Activated B cell treated with CpG ODN at 0.5 μM for 24 hours (primary cell): ENCODE measurements at regions not wholly inside any gene's neighbourhood (a gene's known extent, or its start where the extent isn't known, plus 50 kb on each side); places are given as distances from the start of the nearest gene placed in this dataset.

Source experiments
- ATAC-seq: fragments of 200-7000 bp; cut with Tn5 transposase; one replicate; pipeline ENCODE4 v1.10.0; 2021; ENCODE audit warnings: low read depth, mild to moderate bottlenecking, moderate library complexity
- CTCF ChIA-PET: fragments of 350-600 bp; sonication (Branson Sonifier 250); formaldehyde crosslinking; loops from one replicate; lab custom pipeline; 2021; ENCODE audit warnings: antibody characterized with exemption; lab: Charles Lee
- POLR2A ChIA-PET: fragments of 350-600 bp; sonication (Branson Sonifier 250); formaldehyde crosslinking; loops from one replicate; lab custom pipeline; 2021; ENCODE audit warnings: antibody characterized with exemption; lab: Charles Lee
- DNase-seq: peaks from one replicate; pipeline ENCODE4 v3.0.0; 2022
- H3K27ac Mint-ChIP-seq: one replicate; pipeline ENCODE4 v1.8.0; 2020; ENCODE audit warnings: mixed read lengths
- H3K27me3 Mint-ChIP-seq: one replicate; pipeline ENCODE4 v1.8.0; 2021; ENCODE audit warnings: mixed read lengths
- H3K36me3 Mint-ChIP-seq: one replicate; pipeline ENCODE4 v1.8.0; 2021; ENCODE audit warnings: low read depth, mixed read lengths
- H3K4me1 Mint-ChIP-seq: one replicate; pipeline ENCODE4 v1.8.0; 2021; ENCODE audit warnings: mixed read lengths
- H3K4me3 Mint-ChIP-seq: one replicate; pipeline ENCODE4 v1.8.0; 2020; ENCODE audit warnings: mild to moderate bottlenecking, mixed read lengths
- H3K9me3 Mint-ChIP-seq: one replicate; pipeline ENCODE4 v1.8.0; 2020; ENCODE audit warnings: mixed read lengths
- intact Hi-C: fragments of 100-400 bp; cut with micrococcal nuclease; formaldehyde crosslinking; loops from one replicate; pipeline ENCODE4 v1.15.1; 2024
- TF ChIP-seq, protein P1 (sequence below): fragments of 200-600 bp; IDR thresholded peaks from one replicate; pipeline ENCODE4 v1.8.0; 2022; ENCODE audit warnings: antibody characterized with exemption, mild to moderate bottlenecking

DNA sequence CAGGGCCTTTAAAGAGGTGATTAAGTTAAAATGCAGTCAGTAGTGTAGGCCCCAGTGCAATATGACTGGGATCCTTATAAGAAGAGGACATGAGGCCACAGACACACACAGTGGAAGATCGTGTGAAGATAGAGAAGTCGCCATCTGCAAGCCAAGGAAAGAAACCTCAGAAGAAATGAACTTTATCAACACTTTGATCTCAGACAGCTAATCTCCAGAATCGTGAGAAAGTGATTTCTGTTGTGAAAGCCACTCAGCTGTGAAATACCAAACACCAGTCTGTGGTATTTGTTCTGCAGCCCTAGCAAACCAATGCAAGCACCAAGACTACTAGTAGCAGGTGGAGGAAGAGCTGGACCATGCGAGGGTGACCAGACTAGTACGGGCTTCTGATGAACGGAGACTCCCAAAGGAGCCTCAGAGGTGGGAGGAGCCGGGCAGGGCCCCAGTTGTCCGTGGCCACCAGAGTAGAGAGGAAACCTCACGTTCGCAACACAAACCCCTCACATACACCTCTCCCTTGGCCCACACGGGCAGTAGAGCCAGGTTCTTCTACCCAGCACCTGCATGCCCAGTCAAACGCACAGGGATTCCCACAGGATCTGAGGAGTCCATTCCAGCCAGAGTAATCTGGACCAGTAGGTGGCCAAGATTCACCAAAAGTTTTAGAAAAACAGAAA, 243.0 kb downstream of the TTC8 start:
- CTCF ChIA-PET = no interaction called here
- Mint-ChIP-seq H3K27me3 (peaks cover 27% of the 10 kb centered on the region), H3K27ac (no peak overlapping the region), H3K4me3 (no peak overlapping the region), H3K4me1 (no peaks in the 10 kb centered on the region), H3K9me3 (no peaks in the 10 kb centered on the region), H3K36me3 (no peaks in the 10 kb centered on the region)
- DNase-seq (no peak), ATAC-seq (no peak)
- POLR2A ChIA-PET = no interaction called here
- intact Hi-C loops = no loop called here
- TF ChIP-seq, protein P1, sequence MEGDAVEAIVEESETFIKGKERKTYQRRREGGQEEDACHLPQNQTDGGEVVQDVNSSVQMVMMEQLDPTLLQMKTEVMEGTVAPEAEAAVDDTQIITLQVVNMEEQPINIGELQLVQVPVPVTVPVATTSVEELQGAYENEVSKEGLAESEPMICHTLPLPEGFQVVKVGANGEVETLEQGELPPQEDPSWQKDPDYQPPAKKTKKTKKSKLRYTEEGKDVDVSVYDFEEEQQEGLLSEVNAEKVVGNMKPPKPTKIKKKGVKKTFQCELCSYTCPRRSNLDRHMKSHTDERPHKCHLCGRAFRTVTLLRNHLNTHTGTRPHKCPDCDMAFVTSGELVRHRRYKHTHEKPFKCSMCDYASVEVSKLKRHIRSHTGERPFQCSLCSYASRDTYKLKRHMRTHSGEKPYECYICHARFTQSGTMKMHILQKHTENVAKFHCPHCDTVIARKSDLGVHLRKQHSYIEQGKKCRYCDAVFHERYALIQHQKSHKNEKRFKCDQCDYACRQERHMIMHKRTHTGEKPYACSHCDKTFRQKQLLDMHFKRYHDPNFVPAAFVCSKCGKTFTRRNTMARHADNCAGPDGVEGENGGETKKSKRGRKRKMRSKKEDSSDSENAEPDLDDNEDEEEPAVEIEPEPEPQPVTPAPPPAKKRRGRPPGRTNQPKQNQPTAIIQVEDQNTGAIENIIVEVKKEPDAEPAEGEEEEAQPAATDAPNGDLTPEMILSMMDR = no peak

DNA sequence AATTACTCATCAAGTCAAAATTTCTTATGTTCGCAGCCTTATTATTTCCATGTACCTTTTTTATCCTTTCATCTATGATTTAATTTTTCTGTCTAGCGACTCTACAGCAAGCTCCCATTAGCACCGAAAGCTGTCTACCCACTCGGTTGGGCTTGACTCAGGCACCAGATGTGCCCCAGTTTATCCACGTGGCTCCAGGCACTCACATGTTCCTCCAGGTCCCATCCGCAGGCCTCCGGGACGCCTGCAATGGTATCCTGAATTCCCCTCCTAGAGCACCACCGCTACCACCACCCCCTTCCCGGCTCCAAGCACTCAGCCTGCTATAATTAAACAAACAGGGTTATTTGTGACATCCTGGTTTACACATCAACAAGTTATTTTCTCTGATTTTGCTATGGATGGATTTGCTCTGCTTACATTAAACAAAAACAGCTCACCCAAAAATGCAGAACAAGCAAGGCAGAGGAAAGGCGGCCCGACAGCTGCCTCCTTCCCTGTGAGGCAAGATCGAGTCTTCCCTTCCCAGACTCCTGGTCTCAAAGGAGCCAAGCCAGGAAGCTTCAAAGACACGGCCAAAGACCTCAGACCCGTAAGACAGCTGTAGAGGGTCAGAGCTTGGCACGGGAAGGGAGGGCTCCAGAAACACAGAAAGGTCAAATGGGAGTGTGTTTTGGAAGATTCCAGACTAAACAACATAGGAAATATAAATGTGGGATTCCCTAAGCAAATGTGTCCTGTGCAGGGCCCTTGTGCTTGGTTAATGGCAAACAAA, 253.8 kb downstream of the TTC8 start:
- Mint-ChIP-seq H3K4me1 (no peaks in the 10 kb centered on the region), H3K27ac (no peak overlapping the region), H3K4me3 (no peak overlapping the region), H3K27me3 (peaks cover 8% of the 10 kb centered on the region), H3K36me3 (no peaks in the 10 kb centered on the region), H3K9me3 (no peaks in the 10 kb centered on the region)
- intact Hi-C loops = no loop called here
- ChIA-PET POLR2A (no interaction called here), CTCF (no interaction called here)
- ATAC-seq (no peak), DNase-seq (no peak)
- TF ChIP-seq, protein P1 = no peak

DNA sequence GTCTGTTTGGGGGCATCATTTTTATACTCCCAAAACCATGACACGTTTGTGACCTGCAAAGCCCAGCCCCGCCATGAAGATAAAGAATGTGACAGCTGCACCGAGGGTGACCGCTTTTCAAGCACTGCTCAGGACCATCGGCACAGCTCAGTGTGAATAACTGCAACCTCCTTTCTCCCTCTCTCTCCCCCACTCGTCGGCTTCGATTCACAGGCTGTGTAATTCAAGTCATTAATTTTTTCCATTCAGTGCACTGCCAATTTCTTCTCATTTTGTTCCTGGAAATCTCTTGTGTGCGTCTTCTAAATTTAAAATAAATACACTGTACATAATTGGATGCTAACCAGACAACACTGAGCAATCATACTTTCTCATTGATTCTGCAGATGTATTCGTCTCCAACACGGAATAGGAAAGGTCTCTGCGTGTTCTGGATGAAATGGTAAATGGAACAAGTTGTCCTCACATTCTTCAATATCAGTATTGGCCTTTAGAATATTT, 260.8 kb downstream of the TTC8 start:
- DNase-seq (no peak), ATAC-seq (no peak)
- no peaks in the 10 kb centered on the region for H3K36me3 Mint-ChIP-seq
- H3K4me1 Mint-ChIP-seq = no peaks in the 10 kb centered on the region
- CTCF ChIA-PET = no interaction called here
- H3K27me3 Mint-ChIP-seq = peaks cover 4% of the 10 kb centered on the region
- intact Hi-C loops = no loop called here
- H3K9me3 Mint-ChIP-seq = no peaks in the 10 kb centered on the region
- H3K27ac Mint-ChIP-seq = no peak overlapping the region
- TF ChIP-seq, protein P1 = no peak
- POLR2A ChIA-PET = no interaction called here
- no peak overlapping the region for H3K4me3 Mint-ChIP-seq

DNA sequence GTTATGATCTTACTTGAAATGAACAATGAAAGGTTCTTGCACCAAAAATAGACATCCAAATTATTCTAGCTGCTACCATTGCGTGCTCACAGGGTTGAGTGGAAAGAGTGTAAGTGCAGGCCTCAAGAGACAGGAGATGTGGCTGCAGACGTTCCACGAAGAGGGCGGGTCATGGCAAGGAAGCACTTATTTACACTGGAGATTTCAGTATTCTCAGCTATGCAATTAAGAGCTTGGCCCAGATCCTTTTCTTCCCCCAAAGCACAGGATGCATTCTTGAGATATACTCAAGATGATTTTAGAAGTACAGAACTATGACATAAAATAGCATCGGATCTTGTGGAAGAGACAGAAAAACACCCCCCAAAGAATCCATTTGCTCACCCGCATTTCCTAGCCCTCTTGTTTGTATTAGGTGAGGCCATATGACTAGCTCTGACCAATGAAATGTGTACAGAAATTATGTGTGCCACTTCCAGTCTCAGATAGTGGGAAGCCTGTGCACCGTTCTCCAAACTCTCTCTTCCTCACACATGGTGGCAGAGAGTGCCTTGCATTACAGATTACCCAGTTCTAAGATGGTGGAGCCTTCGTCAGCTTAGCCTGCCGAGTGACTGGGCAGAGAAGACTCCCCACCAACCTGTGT, 261.4 kb downstream of the TTC8 start:
- Mint-ChIP-seq H3K36me3 (no peaks in the 10 kb centered on the region), H3K9me3 (no peaks in the 10 kb centered on the region), H3K27me3 (peaks cover 3% of the 10 kb centered on the region), H3K4me1 (no peaks in the 10 kb centered on the region), H3K27ac (no peak overlapping the region), H3K4me3 (no peak overlapping the region)
- POLR2A ChIA-PET = no interaction called here
- ATAC-seq (no peak), DNase-seq (no peak)
- TF ChIP-seq, protein P1 = no peak
- intact Hi-C loops = no loop called here
- CTCF ChIA-PET = no interaction called here

DNA sequence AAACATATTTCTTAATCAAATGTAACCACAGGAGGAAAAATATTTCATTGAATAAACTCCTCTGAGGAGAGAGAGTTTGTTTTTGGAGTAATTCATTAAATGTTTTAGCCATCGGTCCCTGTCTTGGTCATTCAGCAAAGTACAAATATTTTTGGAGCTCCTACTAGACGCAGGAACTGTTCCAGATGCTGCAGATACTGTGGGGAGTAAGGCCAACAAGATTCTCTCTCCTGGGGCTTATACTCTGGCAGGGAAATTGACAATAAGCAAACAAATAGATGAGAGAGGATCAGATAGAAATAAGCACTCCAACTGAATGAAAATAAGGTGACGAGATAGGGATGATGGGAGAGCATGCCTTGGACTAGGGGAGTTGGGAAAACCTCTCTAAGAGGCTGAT, 264.1 kb downstream of the TTC8 start:
- H3K4me1 Mint-ChIP-seq = no peaks in the 10 kb centered on the region
- H3K9me3 Mint-ChIP-seq = no peaks in the 10 kb centered on the region
- TF ChIP-seq, protein P1 = no peak
- POLR2A ChIA-PET = no interaction called here
- ATAC-seq (no peak), DNase-seq (no peak)
- H3K27me3 Mint-ChIP-seq = no peaks in the 10 kb centered on the region
- H3K4me3 Mint-ChIP-seq = no peak overlapping the region
- H3K27ac Mint-ChIP-seq = no peak overlapping the region
- H3K36me3 Mint-ChIP-seq = no peaks in the 10 kb centered on the region
- CTCF ChIA-PET = no interaction called here
- intact Hi-C loops = no loop called here
